Activated T-helper 2 cell treated with anti-CD3 and anti-CD28 coated beads, Interferon-gamma antibody, Interleukin-2, Interleukin-4, amounts not matched to agents 10 μg/mL and 5 μg/mL and 100 μg/mL, durations not matched to agents 14 hours and 24 hours and 36 hours (primary cell): ENCODE measurements at regions not wholly inside any gene's neighbourhood (a gene's known extent, or its start where the extent isn't known, plus 50 kb on each side); places are given as distances from the start of the nearest gene placed in this dataset.
"Not testable (repeated sequence)": the region's sequence is repeated elsewhere in the genome, so short reads cannot be mapped to it uniquely, and the experiment has no call there.

Experiments used
- DNase-seq: peaks from one replicate; pipeline ENCODE4 v3.0.0; 2021; ENCODE audit warnings: low spot score
- H3K27ac Mint-ChIP-seq: one replicate; pipeline ENCODE4 v1.8.0; 2021; ENCODE audit warnings: mixed read lengths
- H3K27me3 Mint-ChIP-seq: one replicate; pipeline ENCODE4 v1.8.0; 2021; ENCODE audit warnings: low read depth, mixed read lengths
- H3K36me3 Mint-ChIP-seq: one replicate; pipeline ENCODE4 v1.8.0; 2021; ENCODE audit warnings: low read depth, mixed read lengths
- H3K4me1 Mint-ChIP-seq: one replicate; pipeline ENCODE4 v1.8.0; 2021; ENCODE audit warnings: low read depth, mixed read lengths
- H3K4me3 Mint-ChIP-seq: one replicate; pipeline ENCODE4 v1.8.0; 2021; ENCODE audit warnings: low read depth, mild to moderate bottlenecking, moderate library complexity, mixed read lengths
- H3K9me3 Mint-ChIP-seq: one replicate; pipeline ENCODE4 v1.8.0; 2021; ENCODE audit warnings: mixed read lengths
- intact Hi-C: fragments of 100-400 bp; cut with micrococcal nuclease; formaldehyde crosslinking; loops from one replicate; pipeline ENCODE4 v1.15.1; 2023

DNA sequence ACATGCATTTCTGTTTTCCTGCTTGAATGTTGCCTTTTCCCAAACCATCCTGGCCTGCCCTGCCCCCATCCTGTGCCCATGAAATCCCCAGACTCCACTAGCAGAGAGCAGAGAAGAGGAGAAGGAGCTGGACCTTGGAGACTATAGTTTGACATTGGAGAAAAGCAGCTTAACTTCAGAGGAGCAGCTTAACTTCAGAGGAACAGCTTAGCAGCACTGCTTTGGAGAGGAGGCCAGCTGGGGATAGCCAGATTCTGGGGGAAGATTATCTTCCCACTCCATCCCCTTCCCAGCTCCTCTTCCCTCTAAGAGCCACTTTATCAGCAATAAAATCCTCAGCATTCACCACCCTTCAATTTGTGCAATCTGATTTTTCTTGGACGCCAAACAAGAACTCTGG lies 443.0 kb downstream of the PCDH10 start:
- no peak overlapping the region for H3K27ac Mint-ChIP-seq
- no peak overlapping the region for H3K4me3 Mint-ChIP-seq
- no peaks in the 10 kb centered on the region for H3K36me3 Mint-ChIP-seq
- H3K9me3 Mint-ChIP-seq, result no peaks in the 10 kb centered on the region
- H3K27me3 Mint-ChIP-seq, result no peaks in the 10 kb centered on the region
- DNase-seq, result no peak
- no peaks in the 10 kb centered on the region for H3K4me1 Mint-ChIP-seq
- intact Hi-C loops, result no loop called here

DNA sequence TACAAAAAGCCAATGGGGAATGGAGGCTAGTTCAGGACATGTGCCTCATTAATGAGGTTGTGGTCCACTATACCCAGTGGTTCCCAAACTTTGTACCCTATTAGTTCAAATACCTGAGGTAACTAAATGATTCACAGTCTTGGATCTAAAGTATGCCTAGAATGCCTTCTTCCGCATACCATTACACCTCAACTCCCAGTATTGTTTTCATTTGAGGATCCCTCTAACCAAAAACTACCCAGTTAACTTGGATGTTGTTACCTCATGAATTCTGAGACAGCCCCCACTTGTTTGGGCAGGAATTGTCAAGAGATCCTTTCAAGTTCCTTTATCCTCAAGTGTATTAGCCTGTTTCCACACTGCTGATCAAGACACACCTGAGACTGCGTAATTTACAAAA lies 439.2 kb downstream of the PCDH10 start:
- DNase-seq, result no peak
- H3K9me3 Mint-ChIP-seq, result no peaks in the 10 kb centered on the region
- no peak overlapping the region for H3K27ac Mint-ChIP-seq
- H3K36me3 Mint-ChIP-seq, result no peaks in the 10 kb centered on the region
- H3K4me3 Mint-ChIP-seq, result no peak overlapping the region
- H3K4me1 Mint-ChIP-seq, result no peaks in the 10 kb centered on the region
- intact Hi-C loops, result no loop called here
- H3K27me3 Mint-ChIP-seq, result no peaks in the 10 kb centered on the region

DNA sequence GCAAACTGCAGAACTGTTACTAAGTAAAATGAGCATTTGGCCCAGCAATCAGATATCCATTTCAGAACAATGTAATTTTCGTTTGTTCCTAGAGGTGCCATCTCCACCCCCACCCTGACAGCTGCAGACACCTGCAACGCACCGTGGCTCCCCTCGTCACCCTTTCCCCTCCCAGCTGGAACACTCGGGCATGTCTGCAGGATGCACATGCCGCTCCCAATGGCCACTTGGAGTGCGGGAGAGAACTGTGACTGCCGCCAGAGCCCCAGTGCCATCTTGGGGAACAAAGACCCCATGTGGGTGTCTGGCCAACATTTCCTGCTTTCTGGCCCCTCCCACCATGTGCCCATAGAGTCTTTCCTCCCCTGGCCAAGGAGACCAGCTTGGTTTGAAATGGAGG lies 436.2 kb downstream of the PCDH10 start:
- no peak overlapping the region for H3K4me3 Mint-ChIP-seq
- H3K27me3 Mint-ChIP-seq, result no peaks in the 10 kb centered on the region
- DNase-seq, result no peak
- no peak overlapping the region for H3K27ac Mint-ChIP-seq
- no peaks in the 10 kb centered on the region for H3K9me3 Mint-ChIP-seq
- intact Hi-C loops, result no loop called here
- no peaks in the 10 kb centered on the region for H3K4me1 Mint-ChIP-seq
- no peaks in the 10 kb centered on the region for H3K36me3 Mint-ChIP-seq

- Mint-ChIP-seq H3K9me3 (no peaks in the 10 kb centered on the region), H3K27me3 (no peaks in the 10 kb centered on the region), H3K27ac (no peak overlapping the region), H3K4me3 (no peak overlapping the region), H3K36me3 (no peaks in the 10 kb centered on the region), H3K4me1 (no peaks in the 10 kb centered on the region)
- no peak for DNase-seq
- intact Hi-C loops, result no loop called here
Observed at GRCh38 chr4:133584714-133585113, 435.6 kb downstream of the PCDH10 start.

- Mint-ChIP-seq H3K27me3 (no peaks in the 10 kb centered on the region), H3K9me3 (peaks cover 6% of the 10 kb centered on the region), H3K27ac (no peak overlapping the region), H3K4me1 (no peaks in the 10 kb centered on the region), H3K4me3 (no peak overlapping the region), H3K36me3 (no peaks in the 10 kb centered on the region)
- no peak for DNase-seq
- intact Hi-C loops, result no loop called here
Observed at GRCh38 chr4:133581996-133582619, 433.0 kb downstream of the PCDH10 start.

DNA sequence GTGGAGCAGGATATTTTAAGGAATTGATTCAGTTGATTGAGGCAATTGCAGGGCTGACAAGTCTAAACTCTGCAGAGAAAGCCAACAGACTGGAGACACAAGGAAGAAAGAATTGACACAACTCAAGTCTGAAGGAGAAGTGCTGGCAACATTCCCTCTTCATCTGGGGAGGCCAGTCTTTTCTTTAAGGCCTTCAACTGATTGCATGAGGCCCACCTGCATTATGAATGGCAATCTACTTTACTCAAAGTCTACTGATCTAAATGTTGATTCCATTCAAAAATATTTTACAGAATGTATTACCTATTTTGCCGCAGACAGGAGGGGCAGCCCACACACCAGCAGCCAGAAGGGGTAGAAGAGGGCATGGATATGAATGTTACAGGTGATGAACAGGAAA lies 425.2 kb downstream of the PCDH10 start:
- no peaks in the 10 kb centered on the region for H3K27me3 Mint-ChIP-seq
- H3K9me3 Mint-ChIP-seq, result peaks cover 7% of the 10 kb centered on the region
- H3K36me3 Mint-ChIP-seq, result no peaks in the 10 kb centered on the region
- no peaks in the 10 kb centered on the region for H3K4me1 Mint-ChIP-seq
- DNase-seq, result no peak
- H3K4me3 Mint-ChIP-seq, result no peak overlapping the region
- no peak overlapping the region for H3K27ac Mint-ChIP-seq
- intact Hi-C loops, result no loop called here

GRCh38 chr4:133565379-133565778 lies 416.3 kb downstream of the PCDH10 start:
- no peaks in the 10 kb centered on the region for H3K4me1 Mint-ChIP-seq
- intact Hi-C loops, result no loop called here
- DNase-seq, result no peak
- no peaks in the 10 kb centered on the region for H3K36me3 Mint-ChIP-seq
- H3K27ac Mint-ChIP-seq, result no peak overlapping the region
- H3K4me3 Mint-ChIP-seq, result no peak overlapping the region
- H3K9me3 Mint-ChIP-seq, result peaks cover 5% of the 10 kb centered on the region
- no peaks in the 10 kb centered on the region for H3K27me3 Mint-ChIP-seq

- Mint-ChIP-seq H3K27ac (no peak overlapping the region), H3K4me1 (no peaks in the 10 kb centered on the region), H3K36me3 (no peaks in the 10 kb centered on the region), H3K9me3 (peaks cover 5% of the 10 kb centered on the region), H3K27me3 (no peaks in the 10 kb centered on the region), H3K4me3 (no peak overlapping the region)
- DNase-seq, result no peak
- intact Hi-C loops, result no loop called here
Observed at GRCh38 chr4:133559987-133560386, 410.9 kb downstream of the PCDH10 start.

- Mint-ChIP-seq H3K36me3 (no peaks in the 10 kb centered on the region), H3K27ac (no peak overlapping the region), H3K4me3 (no peak overlapping the region), H3K27me3 (no peaks in the 10 kb centered on the region), H3K4me1 (no peaks in the 10 kb centered on the region), H3K9me3 (no peaks in the 10 kb centered on the region)
- no peak for DNase-seq
- intact Hi-C loops, result no loop called here
Observed at GRCh38 chr4:133555671-133556070, 406.6 kb downstream of the PCDH10 start.

GRCh38 chr4:133550436-133550835 lies 401.3 kb downstream of the PCDH10 start:
- no peak for DNase-seq
- intact Hi-C loops, result no loop called here
- no peaks in the 10 kb centered on the region for H3K36me3 Mint-ChIP-seq
- H3K4me3 Mint-ChIP-seq, result no peak overlapping the region
- H3K27me3 Mint-ChIP-seq, result no peaks in the 10 kb centered on the region
- H3K4me1 Mint-ChIP-seq, result no peaks in the 10 kb centered on the region
- no peaks in the 10 kb centered on the region for H3K9me3 Mint-ChIP-seq
- no peak overlapping the region for H3K27ac Mint-ChIP-seq

GRCh38 chr4:133544097-133544496 lies 395.0 kb downstream of the PCDH10 start:
- intact Hi-C loops, result no loop called here
- DNase-seq, result no peak
- H3K27me3 Mint-ChIP-seq, result no peaks in the 10 kb centered on the region
- no peaks in the 10 kb centered on the region for H3K4me1 Mint-ChIP-seq
- H3K27ac Mint-ChIP-seq, result no peak overlapping the region
- no peaks in the 10 kb centered on the region for H3K36me3 Mint-ChIP-seq
- H3K4me3 Mint-ChIP-seq, result no peak overlapping the region
- H3K9me3 Mint-ChIP-seq, result no peaks in the 10 kb centered on the region

DNA sequence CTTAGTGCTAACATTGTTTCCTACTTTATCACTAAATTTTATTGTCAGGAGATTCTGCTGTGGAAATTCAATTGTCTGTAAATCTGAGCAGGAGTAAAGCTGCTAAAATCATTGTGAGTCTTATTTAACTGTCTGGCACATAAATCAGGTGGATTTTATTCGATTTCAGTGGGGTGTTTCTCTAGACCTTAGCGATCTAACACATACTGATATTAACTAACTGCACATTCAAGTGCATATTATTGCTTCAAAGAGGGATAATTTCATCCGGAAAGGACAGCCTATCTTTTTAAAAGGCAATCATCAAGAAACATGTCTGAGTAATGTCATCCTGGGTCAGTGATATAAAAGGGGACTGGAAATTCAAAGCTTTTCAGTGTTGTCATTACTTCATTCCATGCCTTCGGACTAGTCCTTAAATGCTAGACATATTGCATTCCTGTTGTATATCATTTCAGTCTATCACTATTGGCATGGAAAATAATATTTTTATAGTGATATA lies 388.7 kb downstream of the PCDH10 start:
- Mint-ChIP-seq H3K4me3 (no peak overlapping the region), H3K4me1 (no peaks in the 10 kb centered on the region), H3K9me3 (peaks cover 6% of the 10 kb centered on the region), H3K36me3 (no peaks in the 10 kb centered on the region), H3K27ac (no peak overlapping the region), H3K27me3 (no peaks in the 10 kb centered on the region)
- intact Hi-C loops, result no loop called here
- DNase-seq, result no peak

- H3K36me3 Mint-ChIP-seq, H3K27ac Mint-ChIP-seq, DNase-seq, H3K4me1 Mint-ChIP-seq, H3K4me3 Mint-ChIP-seq, H3K27me3 Mint-ChIP-seq, intact Hi-C loops: not testable (repeated sequence)
- H3K9me3 Mint-ChIP-seq, result peaks cover 16% of the 10 kb centered on the region
Observed at GRCh38 chr4:133534224-133534623, 385.1 kb downstream of the PCDH10 start.

DNA sequence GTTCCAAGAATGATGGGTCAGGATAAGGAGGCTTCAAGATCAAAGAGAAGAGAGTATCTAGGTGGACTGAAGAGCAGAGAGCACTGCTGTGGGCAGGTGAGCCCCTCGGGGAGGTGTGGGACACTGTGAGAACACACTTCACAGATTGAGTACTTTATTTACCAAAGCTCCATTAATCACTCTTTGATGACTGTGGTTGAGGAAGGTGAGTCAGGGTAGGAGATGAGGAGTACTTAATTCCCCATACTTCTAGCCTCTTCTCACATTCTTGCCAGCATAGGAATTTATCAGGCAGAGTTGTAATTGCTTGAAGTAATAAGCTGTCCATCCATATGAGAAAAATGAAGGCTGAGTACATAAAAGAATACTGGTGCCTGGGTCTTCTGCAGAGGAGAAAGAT lies 375.3 kb downstream of the PCDH10 start:
- H3K36me3 Mint-ChIP-seq, result no peaks in the 10 kb centered on the region
- no peak for DNase-seq
- no peaks in the 10 kb centered on the region for H3K4me1 Mint-ChIP-seq
- no peaks in the 10 kb centered on the region for H3K27me3 Mint-ChIP-seq
- intact Hi-C loops, result no loop called here
- H3K4me3 Mint-ChIP-seq, result no peak overlapping the region
- H3K9me3 Mint-ChIP-seq, result peaks cover 9% of the 10 kb centered on the region
- H3K27ac Mint-ChIP-seq, result no peak overlapping the region
